KBM-7 (cell line): ENCODE measurements at regions not wholly inside any gene's neighbourhood (a gene's known extent, or its start where the extent isn't known, plus 50 kb on each side); places are given as distances from the start of the nearest gene placed in this dataset.

Experiments used
- DNase-seq: peaks from one replicate; pipeline ENCODE4 v3.0.0-alpha.2; 2015
- in situ Hi-C: fragments of 300-500 bp; cut with MboI; formaldehyde crosslinking; loops from 2 replicates; pipeline ENCODE4 v1.14.3; 2020; ENCODE audit warnings: low sequenced_read_pairs, low pct_unique_long_range_greater_than_20kb, mixed read lengths

- DNase-seq, result no peak
- in situ Hi-C loops, result no loop called here
Observed at GRCh38 chr9:95740217-95741004, 135.1 kb upstream of the ERCC6L2 start.

- in situ Hi-C loops, result no loop called here
- no peak for DNase-seq
Observed at GRCh38 chr9:95738438-95738837, 137.1 kb upstream of the ERCC6L2 start.

- in situ Hi-C loops, result no loop called here
- DNase-seq, result no peak
Observed at GRCh38 chr9:95736891-95737522, 138.5 kb upstream of the ERCC6L2 start.

- DNase-seq, result no peak
- in situ Hi-C loops, result no loop called here
Observed at GRCh38 chr9:95736370-95736769, 139.1 kb upstream of the ERCC6L2 start.

- in situ Hi-C loops, result no loop called here
- DNase-seq, result no peak
Observed at GRCh38 chr9:95735701-95736100, 139.8 kb upstream of the ERCC6L2 start.

GRCh38 chr9:95733741-95734666 lies 141.5 kb upstream of the ERCC6L2 start:
- no peak for DNase-seq
- in situ Hi-C loops, result no loop called here

GRCh38 chr9:95732802-95733688 lies 142.4 kb upstream of the ERCC6L2 start:
- no peak for DNase-seq
- in situ Hi-C loops, result no loop called here

GRCh38 chr9:95731876-95732275 lies 143.6 kb upstream of the ERCC6L2 start:
- no peak for DNase-seq
- in situ Hi-C loops, result no loop called here

GRCh38 chr9:95729669-95730368 lies 145.7 kb upstream of the ERCC6L2 start:
- in situ Hi-C loops, result no loop called here

GRCh38 chr9:95729046-95729445 lies 146.4 kb upstream of the ERCC6L2 start:
- in situ Hi-C loops, result no loop called here
- no peak for DNase-seq

More at GRCh38 chr9:95729669-95730368, 145.7 kb upstream of the ERCC6L2 start:
- DNase-seq, result no peak

GRCh38 chr9:95727947-95728520 lies 147.5 kb upstream of the ERCC6L2 start:
- DNase-seq, result no peak
- in situ Hi-C loops, result no loop called here

GRCh38 chr9:95726756-95727155 lies 148.7 kb upstream of the ERCC6L2 start:
- peak; percentile 51 for DNase-seq
- in situ Hi-C loops, result no loop called here

- no peak for DNase-seq
- in situ Hi-C loops, result no loop called here
Observed at GRCh38 chr9:95725045-95725444, 150.4 kb upstream of the ERCC6L2 start.

GRCh38 chr9:95724253-95724991 lies 151.1 kb upstream of the ERCC6L2 start:
- in situ Hi-C loops, result no loop called here
- peak; percentile 33 for DNase-seq

- no peak for DNase-seq
Observed at GRCh38 chr9:95722141-95722540, 153.3 kb upstream of the ERCC6L2 start.

GRCh38 chr9:95721061-95721531 lies 154.4 kb upstream of the ERCC6L2 start:
- in situ Hi-C loops, result no loop called here
- DNase-seq, result no peak

More at GRCh38 chr9:95722141-95722540, 153.3 kb upstream of the ERCC6L2 start:
- in situ Hi-C loops, result no loop called here

- no peak for DNase-seq
- in situ Hi-C loops, result no loop called here
Observed at GRCh38 chr9:95720496-95720895, 155.0 kb upstream of the ERCC6L2 start.
